HCT116 (cell line): ENCODE measurements at regions not wholly inside any gene's neighbourhood (a gene's known extent, or its start where the extent isn't known, plus 50 kb on each side); places are given as distances from the start of the nearest gene placed in this dataset.

Source experiments
- ATAC-seq: fragments of 200-7000 bp; cut with Tn5 transposase; 2 replicates; pipeline ENCODE4 v1.9.1; 2020; ENCODE audit warnings: mild to moderate bottlenecking, moderate library complexity
- BruUV-seq: library from RNA; stranded (reverse); fragments of 400-500 nt; replicated peaks from 2 replicates; lab custom pipeline; 2021; lab: Mats Ljungman, UMichigan
- CTCF ChIA-PET: fragments of 300-600 bp; sonication (Branson Sonifier 250); formaldehyde crosslinking; loops from one replicate; lab custom pipeline; 2021; ENCODE audit warnings: antibody characterized with exemption; lab: Charles Lee
- POLR2A ChIA-PET: fragments of 300-600, 350-600 bp; sonication (Branson Sonifier 250); formaldehyde crosslinking; loops from one replicate; lab custom pipeline; 2021; ENCODE audit warnings: antibody characterized with exemption; lab: Charles Lee
- RAD21 ChIA-PET, 2 experiments: fragments of 300-600 bp; sonication (Branson Sonifier 250); formaldehyde crosslinking; loops; one replicate each; lab custom pipeline; 2023; ENCODE audit warnings: low total read pairs in 2 of 2; ENCODE audit not compliant: uncharacterized antibody in 2 of 2, unreplicated experiment in 2 of 2, low non-redundant PET in 1 of 2; lab: Charles Lee
- DNase-seq: peaks from one replicate; pipeline ENCODE4 v3.0.0-alpha.2; 2010; ENCODE audit warnings: low read depth, low spot score
- H2AFZ ChIP-seq: fragments of 200-600 bp; shearing (Covaris generic), sonication (generic); 2 replicates; pipeline ENCODE4 v1.6.1; 2017; ENCODE audit warnings: low read depth, mixed run types, mixed read lengths, antibody characterized with exemption, low read length; ENCODE audit not compliant: poor library complexity, severe bottlenecking
- H3K27ac ChIP-seq: 2 replicates; pipeline ENCODE4 v1.5.1; 2012; ENCODE audit warnings: low read depth, low read length
- H3K27me3 ChIP-seq: fragments of 200-600 bp; sonication (generic); 2 replicates; pipeline ENCODE4 v1.6.1; 2016; ENCODE audit warnings: mixed run types, low read length, mixed read lengths; ENCODE audit not compliant: insufficient read depth
- H3K36me3 ChIP-seq, 2 experiments: fragments of 200-500 bp in 1 of 2; fragments of 200-600 bp in 1 of 2; sonication (Bioruptor generic) in 1 of 2; sonication (generic) in 1 of 2; 2 replicates each; pipeline versions ENCODE4 v1.5.1 to v1.6.1; 2014 to 2016; ENCODE audit warnings: low read length in 2 of 2, inconsistent platforms in 1 of 2, mixed read lengths in 1 of 2, mixed run types in 1 of 2; ENCODE audit not compliant: insufficient read depth in 2 of 2, control insufficient read depth in 1 of 2
- H3K4me1 ChIP-seq, 2 experiments: fragments of 200-600 bp in 1 of 2; sonication (generic) in 1 of 2; 2 replicates each; pipeline versions ENCODE4 v1.5.1 to v1.6.1; 2012 to 2017; ENCODE audit warnings: low read length in 2 of 2, inconsistent platforms in 1 of 2, mild to moderate bottlenecking in 1 of 2, mixed read lengths in 1 of 2, mixed run types in 1 of 2, moderate library complexity in 1 of 2; ENCODE audit not compliant: insufficient read depth in 2 of 2, control insufficient read depth in 1 of 2
- H3K4me2 ChIP-seq: fragments of 200-600 bp; sonication (generic); 2 replicates; pipeline ENCODE4 v1.6.1; 2017; ENCODE audit warnings: mixed run types, low read length, mixed read lengths
- H3K4me3 ChIP-seq, 2 experiments: fragments of 200-600 bp in 1 of 2; sonication (generic) in 1 of 2; replicated peaks in 1 of 2; 2 replicates each; pipeline ENCODE4 v1.5.1; 2011 to 2016; ENCODE audit warnings: low read length in 2 of 2, control low read depth in 1 of 2, low read depth in 1 of 2, mild to moderate bottlenecking in 1 of 2, mixed read lengths in 1 of 2, mixed run types in 1 of 2
- H3K79me2 ChIP-seq: fragments of 200-600 bp; sonication (generic); 2 replicates; pipeline ENCODE4 v1.6.1; 2017; ENCODE audit warnings: mild to moderate bottlenecking, mixed run types, low read length, moderate library complexity, mixed read lengths; ENCODE audit not compliant: insufficient read depth
- H3K9ac ChIP-seq: fragments of 200-600 bp; sonication (generic); 2 replicates; pipeline ENCODE4 v1.6.1; 2016; ENCODE audit warnings: low read length, mixed read lengths
- H3K9me2 ChIP-seq: fragments of 200-600 bp; sonication (generic), shearing (Covaris generic); 2 replicates; pipeline ENCODE4 v1.6.1; 2017; ENCODE audit warnings: mixed run types, mild to moderate bottlenecking, moderate library complexity; ENCODE audit not compliant: insufficient read depth
- H3K9me3 ChIP-seq, 2 experiments: fragments of 200-500 bp in 1 of 2; fragments of 200-600 bp in 1 of 2; sonication (Bioruptor generic) in 1 of 2; sonication (generic) in 1 of 2; 2 replicates each; pipeline ENCODE4 v1.6.1; 2014 to 2017; ENCODE audit warnings: low read length in 2 of 2, mixed read lengths in 2 of 2, inconsistent platforms in 1 of 2, low read depth in 1 of 2, mild to moderate bottlenecking in 1 of 2, mixed run types in 1 of 2, moderate library complexity in 1 of 2; ENCODE audit not compliant: control insufficient read depth in 1 of 2, insufficient read depth in 1 of 2
- H4K20me1 ChIP-seq: fragments of 200-600 bp; sonication (generic), shearing (Covaris generic); 2 replicates; pipeline ENCODE4 v1.6.1; 2017; ENCODE audit warnings: mixed run types, mild to moderate bottlenecking, moderate library complexity; ENCODE audit not compliant: insufficient read depth
- CBX3 ChIP-seq: IDR thresholded peaks from 2 replicates; pipeline ENCODE4 v1.6.1; 2012; ENCODE audit warnings: low read depth
- CEBPB ChIP-seq: IDR thresholded peaks from 2 replicates; pipeline ENCODE4 v1.6.1; 2012; ENCODE audit warnings: low read depth
- CTCF ChIP-seq, 3 experiments: fragments of 200-600 bp in 1 of 3; sonication (generic) in 1 of 3; IDR thresholded peaks in 2 of 3; conservative IDR thresholded peaks in 1 of 3; 2 replicates each; pipeline ENCODE4 v1.5.1; 2012 to 2017; ENCODE audit warnings: low read depth in 2 of 3, low read length in 2 of 3, antibody characterized with exemption in 1 of 3, borderline replicate concordance in 1 of 3, control low read depth in 1 of 3, mild to moderate bottlenecking in 1 of 3, mixed read lengths in 1 of 3, mixed run types in 1 of 3, moderate library complexity in 1 of 3; ENCODE audit not compliant: insufficient read depth in 1 of 3
- EGR1 ChIP-seq: IDR thresholded peaks from 2 replicates; pipeline ENCODE4 v1.6.1; 2012; ENCODE audit warnings: low read depth
- EZH2phosphoT487 ChIP-seq: fragments of 200-600 bp; IDR thresholded peaks from 2 replicates; pipeline ENCODE4 v1.6.1; 2018; ENCODE audit warnings: antibody characterized with exemption, borderline replicate concordance
- FOSL1 ChIP-seq: IDR thresholded peaks from 2 replicates; pipeline ENCODE4 v1.6.1; 2012; ENCODE audit warnings: low read depth
- JUND ChIP-seq: IDR thresholded peaks from 2 replicates; pipeline ENCODE4 v1.6.1; 2012
- MAX ChIP-seq: IDR thresholded peaks from 2 replicates; pipeline ENCODE4 v1.6.1; 2012
- POLR2A ChIP-seq: IDR thresholded peaks from 2 replicates; pipeline ENCODE4 v1.7.0; 2011; ENCODE audit warnings: borderline replicate concordance; ENCODE audit not compliant: insufficient read depth, insufficient read length; ENCODE audit errors: extremely low read depth
- POLR2AphosphoS5 ChIP-seq: IDR thresholded peaks from 2 replicates; pipeline ENCODE4 v1.6.1; 2011; ENCODE audit warnings: mild to moderate bottlenecking, low read depth, low read length, moderate library complexity
- RAD21 ChIP-seq: IDR thresholded peaks from 2 replicates; pipeline ENCODE4 v1.6.1; 2012; ENCODE audit warnings: low read depth, mild to moderate bottlenecking
- SIN3A ChIP-seq: IDR thresholded peaks from 2 replicates; pipeline ENCODE4 v1.6.1; 2012; ENCODE audit warnings: low read depth
- SP1 ChIP-seq: IDR thresholded peaks from 2 replicates; pipeline ENCODE4 v1.6.1; 2012; ENCODE audit warnings: low read depth
- SRF ChIP-seq: IDR thresholded peaks from 2 replicates; pipeline ENCODE4 v1.6.1; 2012; ENCODE audit warnings: low read depth
- TCF7L2 ChIP-seq: IDR thresholded peaks from 2 replicates; pipeline ENCODE4 v1.7.0; 2011; ENCODE audit warnings: borderline replicate concordance, inconsistent platforms; ENCODE audit not compliant: insufficient read depth, insufficient read length; ENCODE audit errors: extremely low read depth
- ZBTB33 ChIP-seq: IDR thresholded peaks from 2 replicates; pipeline ENCODE4 v1.6.1; 2011; ENCODE audit warnings: mild to moderate bottlenecking, low read length, moderate library complexity; ENCODE audit not compliant: insufficient replicate concordance; ENCODE audit errors: extremely low read depth
- ZFX ChIP-seq: fragments of 450-650 bp; IDR thresholded peaks from 2 replicates; pipeline ENCODE4 v1.6.1; 2017
- intact Hi-C: fragments of 100-400 bp; cut with micrococcal nuclease; formaldehyde crosslinking; loops from 2 replicates; pipeline ENCODE4 v1.10.0; 2022

- no peak for TF ChIP-seq ZBTB33
- TF ChIP-seq SIN3A: no peak
Measured at GRCh38 chr4:187004628-187005027, 281.0 kb upstream of the FAT1 start (continued).

GRCh38 chr4:187006189-187006618, 282.5 kb upstream of the FAT1 start:
- ChIA-PET POLR2A (no interaction called here), CTCF (no interaction called here), RAD21 (no interaction called here)
- no peaks in the 10 kb centered on the region for H3K27me3 ChIP-seq
- no peak overlapping the region for H3K4me3 ChIP-seq
- H3K9me2 ChIP-seq: no peaks in the 10 kb centered on the region
- H3K4me1 ChIP-seq: no peaks in the 10 kb centered on the region
- no peak overlapping the region for H3K9ac ChIP-seq
- no peaks in the 10 kb centered on the region for H3K36me3 ChIP-seq
- H3K4me2 ChIP-seq: no peak overlapping the region
- intact Hi-C loops: no loop called here
- H3K9me3 ChIP-seq: no peaks in the 10 kb centered on the region
- H4K20me1 ChIP-seq: no peaks in the 10 kb centered on the region
- DNase-seq (no peak), ATAC-seq (no peak)
- BruUV-seq: no TSS peak
- no peak for TF ChIP-seq CEBPB
- no peak for TF ChIP-seq POLR2AphosphoS5
- no peak for TF ChIP-seq MAX
- no peak for TF ChIP-seq ZFX
- TF ChIP-seq EGR1: no peak
- no peak for TF ChIP-seq SRF
- no peak for TF ChIP-seq POLR2A
- TF ChIP-seq RAD21: no peak
- no peak for TF ChIP-seq TCF7L2
- no peak for TF ChIP-seq EZH2phosphoT487
- no peak for TF ChIP-seq SP1
- no peak for TF ChIP-seq FOSL1
- TF ChIP-seq JUND: no peak
- no peak for TF ChIP-seq SIN3A
- TF ChIP-seq CBX3: no peak
- TF ChIP-seq CTCF (IDR thresholded peaks at IDR 0.05 in 2 of 3, conservative IDR thresholded peaks at IDR 0.05 in 1 of 3; ENCODE audit: borderline replicate concordance in 1 of 3, insufficient read depth in 1 of 3, low read depth in 2 of 3, low read length in 2 of 3): no peak
- peak overlapping the region; percentile 39 for H2AFZ ChIP-seq
- no peak overlapping the region for H3K27ac ChIP-seq
- no peaks in the 10 kb centered on the region for H3K79me2 ChIP-seq
